ENCODE measurements at regions not wholly inside any gene's neighbourhood (a gene's known extent, or its start where the extent isn't known, plus 50 kb on each side); places are given as distances from the start of the nearest gene placed in this dataset.
A peak's percentile ranks its signal among the peaks of the same experiment; 100 is the strongest.

DNA sequence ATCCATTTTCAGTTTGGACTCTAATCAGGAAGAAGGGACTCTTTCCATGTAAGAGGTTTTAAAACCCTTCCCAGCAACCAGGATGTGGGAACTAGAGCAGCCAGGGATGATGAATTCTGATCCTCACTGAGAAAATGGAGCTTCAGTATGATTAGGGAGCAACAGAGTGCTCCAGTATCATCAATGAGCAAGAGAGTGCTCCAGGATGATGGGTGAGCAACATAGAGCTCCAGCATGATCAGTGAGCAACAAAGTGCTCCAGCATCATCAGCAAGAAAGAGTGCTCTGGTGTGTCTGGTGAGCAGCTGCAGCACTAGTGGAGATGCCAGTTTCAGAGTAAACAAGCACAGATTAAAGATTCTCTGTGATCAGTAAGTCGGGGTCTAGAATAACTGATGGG, 106.4 kb upstream of the LPP start:
- Histone ChIP-seq H3K4me2 (peak overlapping the region in 4 of 11 experiments; percentile 1 to 74 (median 6); a peak in 2 of 22 replicates), H3K4me3 (no peak overlapping the region), H3K9ac (no peak overlapping the region), H3K36me3 (no peaks in the 10 kb centered on the region), H3K27me3 (peaks cover 0 to 4% (median 0%) of the 10 kb centered on the region in 11 experiments; a peak in 1 of 22 replicates), H4K20me1 (no peaks in the 10 kb centered on the region; a peak in 1 of 22 replicates), H3K9me3 (replicated peaks in 1 of 11) (peaks cover 0 to 7% (median 0%) of the 10 kb centered on the region in 11 experiments; a peak in 3 of 22 replicates), H3K4me1 (peaks cover 11 to 47% (median 31%) of the 10 kb centered on the region in 10 experiments; a peak in 19 of 20 replicates), H3K27ac (no peak overlapping the region)
- TF ChIP-seq Cebpa-rat (IDR thresholded peaks at IDR 0.05): no peak

DNA sequence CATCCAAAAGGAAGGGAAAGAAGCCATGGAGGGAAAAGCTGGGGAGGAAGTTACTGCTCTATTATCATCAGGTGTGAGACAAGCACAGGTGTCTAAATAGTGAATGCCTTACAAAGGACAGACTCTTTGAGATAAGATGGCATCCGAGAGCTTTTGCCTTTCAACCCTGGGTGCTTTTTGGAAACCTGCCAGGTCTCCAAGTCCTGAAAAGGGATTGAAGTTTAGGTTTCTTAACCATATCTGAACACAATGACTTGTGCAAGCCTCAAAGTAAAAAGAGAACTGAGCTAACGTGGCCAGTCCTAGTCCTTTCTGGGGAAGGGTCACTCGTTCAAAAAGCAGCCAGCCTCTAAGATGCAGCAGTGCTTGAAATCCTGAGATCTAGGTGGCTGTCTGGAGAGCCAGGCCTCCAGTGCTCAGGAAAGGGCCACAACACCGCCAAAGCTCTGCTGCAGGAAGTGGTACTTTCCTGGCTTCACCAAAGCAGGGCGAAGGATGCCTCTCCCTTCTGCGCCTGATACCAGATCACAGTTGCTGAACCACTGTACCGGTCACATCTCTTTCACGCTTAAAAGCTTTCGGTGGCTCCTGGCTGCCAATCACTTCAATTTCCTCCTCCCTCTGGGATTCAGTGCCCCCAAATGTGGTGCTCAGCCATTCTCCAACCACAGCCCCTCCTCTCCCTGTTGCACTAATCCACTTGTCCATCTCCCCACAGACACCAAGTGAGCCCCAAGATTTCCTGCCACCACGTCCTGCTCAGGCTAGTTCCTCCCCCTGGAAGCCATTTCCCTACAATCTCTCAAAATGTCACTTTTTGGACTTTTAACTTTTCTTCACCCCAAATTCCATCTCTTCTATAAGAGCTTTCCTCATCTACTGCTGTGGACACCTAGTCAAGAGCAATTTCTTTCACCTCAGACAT, 104.1 kb upstream of the LPP start:
- Histone ChIP-seq H3K27ac (peak overlapping the region in 4 of 11 experiments; percentile 1 to 40 (median 26); a peak in 5 of 22 replicates), H3K9me3 (replicated peaks in 1 of 11) (peaks cover 0 to 6% (median 0%) of the 10 kb centered on the region in 11 experiments; a peak in 3 of 22 replicates), H3K4me2 (peak overlapping the region; percentile 37 to 78 (median 69)), H3K9ac (0 out of 22 replicates have a peak overlapping the region, but pooled peaks of 2 of the 11 experiments have one; percentile 2 to 3), H3K36me3 (no peaks in the 10 kb centered on the region), H3K4me1 (peaks cover 15 to 50% (median 35%) of the 10 kb centered on the region in 10 experiments; a peak in 19 of 20 replicates), H4K20me1 (no peaks in the 10 kb centered on the region; a peak in 1 of 22 replicates), H3K27me3 (peaks cover 0 to 4% (median 0%) of the 10 kb centered on the region in 11 experiments; a peak in 1 of 22 replicates), H3K4me3 (no peak overlapping the region)
- no peak for TF ChIP-seq Cebpa-rat (IDR thresholded peaks at IDR 0.05)

DNA sequence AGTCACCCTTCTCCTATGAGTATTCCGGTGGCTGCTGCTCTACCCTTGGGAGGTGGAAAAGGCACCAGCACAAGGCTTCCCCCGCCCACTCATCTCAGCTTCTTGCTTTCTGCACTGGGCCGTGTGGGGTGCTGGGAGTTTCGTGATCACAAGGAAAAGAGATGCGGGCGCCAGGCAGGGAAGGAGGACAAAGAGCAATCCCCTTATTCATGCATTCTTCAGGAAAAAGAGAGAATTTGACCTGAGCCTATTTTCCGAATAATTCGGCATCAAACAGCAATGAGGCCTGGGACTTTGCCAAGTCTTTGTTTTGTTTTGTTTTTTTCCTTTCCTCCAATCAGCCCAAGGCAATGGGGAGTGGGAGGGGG, 102.2 kb upstream of the LPP start:
- Histone ChIP-seq H3K36me3 (no peaks in the 10 kb centered on the region), H3K9ac (no peak overlapping the region), H4K20me1 (no peaks in the 10 kb centered on the region), H3K4me3 (no peak overlapping the region), H3K9me3 (replicated peaks in 1 of 11) (no peaks in the 10 kb centered on the region), H3K4me2 (peak overlapping the region in 2 of 11 experiments; percentile 31 to 74; a peak in 2 of 22 replicates), H3K27me3 (peaks cover 0 to 4% (median 0%) of the 10 kb centered on the region in 11 experiments; a peak in 1 of 22 replicates), H3K4me1 (peaks cover 15 to 50% (median 35%) of the 10 kb centered on the region in 10 experiments; a peak in 19 of 20 replicates), H3K27ac (no peak overlapping the region)
- no peak for TF ChIP-seq Cebpa-rat (IDR thresholded peaks at IDR 0.05)

DNA sequence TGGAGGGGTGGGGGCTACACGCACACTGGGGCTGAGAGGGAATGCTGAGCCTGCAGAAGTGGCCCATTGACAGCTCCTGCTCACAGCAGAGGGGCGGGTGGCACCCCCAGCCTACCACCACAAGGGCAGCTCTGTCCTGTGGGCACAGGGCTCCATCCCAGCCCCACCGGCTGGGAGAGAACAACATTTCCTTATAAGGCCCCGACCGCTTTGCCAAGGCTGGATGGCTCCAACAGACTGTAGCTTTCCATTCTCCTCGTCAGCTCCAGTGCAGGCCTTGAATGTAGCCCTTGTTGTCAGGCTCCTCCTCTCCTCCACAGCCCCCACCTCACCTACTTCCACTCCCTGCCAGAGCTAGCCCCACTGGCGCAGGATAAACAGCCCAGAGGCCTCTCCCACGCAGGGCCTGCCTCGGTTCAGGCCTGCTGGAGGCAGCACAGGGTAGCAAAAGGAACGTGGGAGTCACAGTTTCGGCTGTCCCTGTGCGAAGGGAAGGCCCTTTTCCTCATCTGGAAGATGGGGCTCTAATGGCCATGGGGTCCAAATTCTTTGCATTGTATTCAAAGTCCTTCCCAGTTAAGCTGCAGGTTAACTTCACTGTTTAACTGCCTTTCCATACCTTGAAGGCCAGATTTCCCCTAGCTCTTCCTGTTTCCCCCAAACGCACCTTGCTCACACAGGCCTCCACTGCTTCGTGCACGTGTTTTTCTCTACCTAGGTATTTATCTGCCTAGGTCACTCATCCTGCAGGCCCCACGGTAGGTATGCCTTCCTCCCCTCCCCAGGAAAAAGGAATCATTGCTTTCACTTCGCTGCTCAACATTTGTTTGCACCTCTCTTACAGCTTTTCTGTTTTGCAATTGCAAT, 101.6 kb upstream of the LPP start:
- Histone ChIP-seq H3K27me3 (peaks cover 0 to 4% (median 0%) of the 10 kb centered on the region in 11 experiments; a peak in 1 of 22 replicates), H3K4me3 (no peak overlapping the region), H4K20me1 (no peaks in the 10 kb centered on the region), H3K9ac (no peak overlapping the region), H3K27ac (no peak overlapping the region), H3K4me2 (peak overlapping the region in 8 of 11 experiments; percentile 3 to 39 (median 18); a peak in 13 of 22 replicates), H3K36me3 (no peaks in the 10 kb centered on the region), H3K4me1 (peaks cover 15 to 50% (median 35%) of the 10 kb centered on the region in 10 experiments; a peak in 19 of 20 replicates), H3K9me3 (replicated peaks in 1 of 11) (no peaks in the 10 kb centered on the region)
- TF ChIP-seq Cebpa-rat (IDR thresholded peaks at IDR 0.05): no peak

DNA sequence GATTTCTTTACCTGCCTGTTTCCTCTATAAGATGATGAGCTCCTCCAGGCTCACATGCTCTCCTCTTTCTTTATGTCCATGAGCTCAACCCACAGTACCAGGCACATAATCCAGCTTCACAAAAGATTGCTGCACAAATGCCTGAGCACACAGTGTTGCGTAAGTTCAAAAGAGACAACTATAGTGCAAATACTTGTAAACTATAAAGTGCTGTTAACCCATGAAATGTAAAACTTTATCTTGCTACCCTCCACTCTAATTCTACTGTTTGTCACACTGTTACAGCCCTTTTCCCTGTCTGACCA, 101.0 kb upstream of the LPP start:
- no peak overlapping the region for H3K4me3 ChIP-seq
- no peaks in the 10 kb centered on the region for H3K9me3 ChIP-seq (replicated peaks in 1 of 11)
- peaks cover 15 to 49% (median 35%) of the 10 kb centered on the region in 10 experiments; a peak in 19 of 20 replicates for H3K4me1 ChIP-seq
- peaks cover 0 to 4% (median 0%) of the 10 kb centered on the region in 11 experiments; a peak in 1 of 22 replicates for H3K27me3 ChIP-seq
- peak in 4 of 11 experiments; percentile 12 to 80 (median 30); a peak in 4 of 22 replicates for TF ChIP-seq Cebpa-rat (IDR thresholded peaks at IDR 0.05)
- H3K4me2 ChIP-seq: peak overlapping the region in 5 of 11 experiments; percentile 3 to 39 (median 9); a peak in 4 of 22 replicates
- no peaks in the 10 kb centered on the region for H3K36me3 ChIP-seq
- H3K9ac ChIP-seq: no peak overlapping the region
- H3K27ac ChIP-seq: no peak overlapping the region
- H4K20me1 ChIP-seq: no peaks in the 10 kb centered on the region

DNA sequence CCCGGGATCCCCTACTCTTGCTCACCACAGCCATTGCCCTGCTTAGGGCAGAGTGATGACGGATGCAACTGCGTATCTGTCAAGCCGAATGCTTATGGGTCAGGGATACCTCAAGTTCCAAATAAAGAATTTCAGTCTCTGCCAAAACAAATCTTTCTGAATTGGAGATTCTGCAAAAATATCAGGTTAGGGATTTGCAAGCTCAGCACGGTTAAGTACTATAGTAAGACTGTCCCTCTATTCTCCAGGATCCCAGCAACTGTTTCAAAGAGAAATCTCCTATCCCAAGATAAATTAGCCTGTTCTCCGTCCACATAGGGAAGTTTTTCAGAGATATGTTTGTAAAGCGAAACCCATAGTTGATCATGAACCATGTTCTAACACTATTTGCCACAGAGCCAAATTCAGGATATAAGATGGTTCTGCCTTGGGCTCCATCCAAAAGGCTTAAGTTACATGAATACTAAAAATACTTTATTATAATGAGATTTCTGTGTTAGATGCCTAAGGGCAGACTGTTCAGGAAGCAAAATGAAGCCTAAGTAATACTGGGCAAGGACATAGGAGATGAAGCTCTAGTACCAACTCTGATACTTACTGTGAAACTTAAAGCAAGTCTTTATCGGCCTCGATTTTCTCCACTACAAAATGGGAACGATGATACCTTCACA, 100.1 kb upstream of the LPP start:
- Histone ChIP-seq H3K4me1 (peaks cover 15 to 40% (median 31%) of the 10 kb centered on the region in 10 experiments; a peak in 19 of 20 replicates), H3K27ac (no peak overlapping the region)

DNA sequence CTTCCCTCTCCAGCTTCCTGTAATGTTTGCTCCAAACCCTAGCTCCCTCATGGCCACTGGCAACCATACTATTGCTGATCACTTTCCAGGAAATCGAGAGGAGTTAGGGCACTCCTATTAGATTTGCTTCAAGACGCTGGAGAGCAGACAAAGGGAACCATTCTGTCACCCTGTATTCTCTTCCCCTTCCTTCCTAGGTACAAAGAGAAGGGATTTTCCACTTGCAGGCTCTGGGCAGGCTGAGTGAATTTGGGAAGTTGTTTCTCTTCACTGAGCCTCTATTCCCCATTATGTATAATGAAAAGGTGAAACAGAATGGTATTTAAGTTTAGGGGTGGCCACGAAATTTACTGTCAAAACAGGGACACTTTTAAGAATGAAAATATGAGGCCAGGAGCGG, 99.4 kb upstream of the LPP start:
- no peaks in the 10 kb centered on the region for H3K9me3 ChIP-seq (replicated peaks in 1 of 11)
- H3K4me2 ChIP-seq: no peak overlapping the region
- peaks cover 12 to 33% (median 24%) of the 10 kb centered on the region in 10 experiments; a peak in 19 of 20 replicates for H3K4me1 ChIP-seq
- no peaks in the 10 kb centered on the region for H3K27me3 ChIP-seq
- no peak for TF ChIP-seq Cebpa-rat (IDR thresholded peaks at IDR 0.05)
- no peaks in the 10 kb centered on the region for H4K20me1 ChIP-seq
- no peak overlapping the region for H3K27ac ChIP-seq
- H3K36me3 ChIP-seq: no peaks in the 10 kb centered on the region
- no peak overlapping the region for H3K4me3 ChIP-seq
- H3K9ac ChIP-seq: no peak overlapping the region

More for the DNA sequence above, 100.1 kb upstream of the LPP start:
- Histone ChIP-seq H4K20me1 (no peaks in the 10 kb centered on the region), H3K4me3 (no peak overlapping the region), H3K36me3 (no peaks in the 10 kb centered on the region), H3K9me3 (replicated peaks in 1 of 11) (no peaks in the 10 kb centered on the region), H3K4me2 (no peak overlapping the region), H3K9ac (no peak overlapping the region), H3K27me3 (peaks cover 0 to 4% (median 0%) of the 10 kb centered on the region in 11 experiments; a peak in 1 of 22 replicates)
- TF ChIP-seq Cebpa-rat (IDR thresholded peaks at IDR 0.05): no peak

DNA sequence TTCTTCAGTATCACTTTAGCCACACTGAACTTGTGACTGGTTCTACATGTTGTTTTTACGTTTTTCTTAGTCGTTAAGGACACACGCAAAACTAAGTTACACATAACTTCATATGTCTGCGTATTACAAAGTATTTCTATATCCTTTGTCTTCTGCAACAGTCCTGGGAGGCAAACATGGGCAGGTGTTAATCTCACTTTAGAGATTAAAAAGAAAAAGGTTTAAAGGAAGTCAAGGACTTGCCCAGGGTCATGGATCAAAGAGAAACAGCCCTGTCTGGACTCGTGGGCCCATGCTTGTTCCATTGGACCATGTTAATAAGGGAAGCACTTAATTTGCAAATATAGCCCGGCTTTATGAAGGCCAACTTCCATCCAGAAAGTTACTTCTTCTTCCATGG, 98.6 kb upstream of the LPP start:
- Histone ChIP-seq H4K20me1 (no peaks in the 10 kb centered on the region), H3K4me3 (no peak overlapping the region), H3K4me1 (peaks cover 4 to 25% (median 16%) of the 10 kb centered on the region in 10 experiments; a peak in 17 of 20 replicates), H3K4me2 (no peak overlapping the region), H3K9ac (no peak overlapping the region), H3K27ac (no peak overlapping the region), H3K36me3 (no peaks in the 10 kb centered on the region), H3K27me3 (no peaks in the 10 kb centered on the region), H3K9me3 (replicated peaks in 1 of 11) (no peaks in the 10 kb centered on the region)
- TF ChIP-seq Cebpa-rat (IDR thresholded peaks at IDR 0.05): no peak
